Fibroblast of skin of right biceps (primary cell): ENCODE measurements at regions not wholly inside any gene's neighbourhood (a gene's known extent, or its start where the extent isn't known, plus 50 kb on each side); places are given as distances from the start of the nearest gene placed in this dataset.
"Not testable (repeated sequence)": the region's sequence is repeated elsewhere in the genome, so short reads cannot be mapped to it uniquely, and the experiment has no call there.

ENCODE experiments used
- DNase-seq: peaks from one replicate; pipeline ENCODE4 v3.0.0-alpha.2; 2013

GRCh38 chr2:234898534-234899053 lies 53.2 kb upstream of the SH3BP4 start:
- no peak for DNase-seq

- not testable (repeated sequence) for DNase-seq
Observed at GRCh38 chr2:234888442-234888841, 63.4 kb upstream of the SH3BP4 start.

DNA sequence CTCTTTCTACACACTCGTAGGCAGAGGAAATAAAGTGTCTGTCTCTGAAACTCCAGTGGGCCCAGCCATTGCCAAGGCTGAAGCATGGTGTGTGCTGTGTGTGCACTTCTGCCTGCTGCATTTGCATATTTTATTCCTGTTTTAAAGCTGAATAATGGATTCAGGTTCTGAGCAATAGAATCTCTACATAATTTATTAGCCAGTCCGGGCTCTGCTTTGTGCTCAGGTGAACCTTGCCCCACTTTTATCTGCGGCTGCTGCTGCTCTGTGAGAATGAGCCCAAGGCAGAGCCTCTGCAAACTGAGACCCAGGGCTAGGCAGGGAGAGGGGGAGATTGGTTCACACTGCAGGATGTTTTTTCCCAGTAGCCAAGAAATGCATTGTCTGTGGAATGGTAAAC lies 64.6 kb upstream of the SH3BP4 start:
- DNase-seq = no peak

DNA sequence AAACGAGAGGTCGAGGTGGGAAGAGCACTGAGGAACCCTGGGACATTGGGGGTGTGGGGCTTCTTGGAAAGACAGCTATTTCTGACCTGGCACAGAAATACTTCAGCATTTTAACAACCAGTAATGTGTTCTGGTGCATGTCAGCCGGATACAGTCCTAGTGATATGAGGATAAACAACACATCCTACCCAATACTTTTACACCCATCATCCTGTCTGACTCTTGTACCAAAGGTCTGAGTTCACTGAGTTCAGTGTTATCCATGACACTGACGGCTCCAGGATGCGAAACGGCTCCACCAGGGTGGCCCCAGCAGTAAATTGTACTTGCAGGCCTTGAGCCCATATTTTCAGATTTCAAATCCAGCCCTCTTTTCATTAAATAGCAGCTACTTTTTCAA lies 65.9 kb upstream of the SH3BP4 start:
- no peak for DNase-seq

DNA sequence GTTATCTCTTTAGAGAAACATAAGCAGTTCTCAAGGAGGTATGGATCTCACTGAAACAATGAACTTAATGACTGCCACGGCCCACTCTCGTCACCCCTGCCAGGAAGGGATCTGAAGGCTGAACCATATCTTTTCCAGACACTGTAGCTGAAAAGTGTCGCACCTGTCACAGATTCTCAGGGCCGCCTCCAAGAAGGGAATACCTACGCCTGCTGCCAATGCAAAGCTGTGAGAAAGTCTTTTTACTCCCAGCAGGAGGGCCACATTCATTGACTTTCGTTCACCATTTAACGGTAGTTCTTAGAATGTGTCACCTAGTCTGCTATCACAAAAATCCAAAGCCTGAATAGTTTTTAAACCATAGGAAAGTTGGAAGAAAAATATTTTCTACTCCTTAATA lies 66.7 kb upstream of the SH3BP4 start:
- DNase-seq = no peak

DNA sequence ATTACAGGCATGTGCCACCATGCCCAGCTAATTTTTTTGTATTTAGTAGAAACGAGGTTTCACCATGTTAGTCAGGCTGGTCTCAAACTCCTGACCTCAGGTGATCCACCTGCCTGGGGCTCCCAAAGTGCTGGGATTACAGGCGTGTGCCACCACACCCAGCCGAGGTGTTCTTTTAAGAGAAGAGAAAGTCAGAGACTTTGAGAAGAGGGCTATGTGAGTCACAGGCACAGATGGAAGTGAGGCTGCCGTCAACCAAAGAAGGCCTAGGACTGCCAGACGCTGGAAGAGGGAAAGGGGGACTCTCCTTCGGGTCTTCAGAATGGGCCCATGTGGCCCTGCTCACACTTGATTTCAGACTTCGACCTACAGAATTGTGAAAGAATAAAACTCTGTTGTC lies 67.2 kb upstream of the SH3BP4 start:
- DNase-seq = no peak

DNA sequence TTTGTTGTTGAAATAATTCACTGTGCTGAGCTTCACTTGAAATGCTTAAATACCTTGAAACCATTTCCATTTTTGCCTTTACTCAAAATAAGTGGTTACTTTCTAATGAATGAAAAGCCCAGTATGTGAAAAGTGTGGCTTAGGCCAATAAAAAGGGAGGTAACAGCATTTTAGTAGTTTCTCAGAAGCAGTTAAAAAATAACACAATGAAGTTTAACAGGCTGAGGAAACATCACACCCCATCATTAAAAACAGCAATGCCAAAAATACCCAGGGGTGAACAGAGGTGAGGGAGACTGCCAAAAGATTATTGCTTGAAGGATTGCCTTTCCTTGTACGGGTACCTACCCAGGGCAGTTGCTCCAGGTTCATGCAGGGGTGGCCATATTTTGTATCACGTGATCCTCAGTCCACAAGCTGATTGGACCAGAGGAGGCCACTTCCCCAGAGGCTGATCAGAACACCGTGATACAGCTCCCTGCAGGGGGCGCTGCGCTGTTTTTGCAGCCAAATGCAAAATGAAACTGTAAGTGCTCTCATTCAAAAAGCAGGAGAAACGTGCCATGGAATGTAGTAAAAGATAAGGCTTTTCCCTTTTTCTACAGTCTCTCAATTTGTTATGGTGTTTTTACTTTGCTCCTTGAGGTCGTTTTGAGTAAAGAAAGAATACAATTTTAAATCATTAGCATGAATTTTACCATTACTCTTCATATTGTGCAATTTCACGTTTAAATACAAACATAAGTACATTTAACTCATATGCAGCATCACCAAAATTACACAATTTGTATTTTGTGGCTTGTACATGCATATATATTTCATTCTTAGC lies 70.2 kb upstream of the SH3BP4 start:
- DNase-seq = peak; percentile 86

DNA sequence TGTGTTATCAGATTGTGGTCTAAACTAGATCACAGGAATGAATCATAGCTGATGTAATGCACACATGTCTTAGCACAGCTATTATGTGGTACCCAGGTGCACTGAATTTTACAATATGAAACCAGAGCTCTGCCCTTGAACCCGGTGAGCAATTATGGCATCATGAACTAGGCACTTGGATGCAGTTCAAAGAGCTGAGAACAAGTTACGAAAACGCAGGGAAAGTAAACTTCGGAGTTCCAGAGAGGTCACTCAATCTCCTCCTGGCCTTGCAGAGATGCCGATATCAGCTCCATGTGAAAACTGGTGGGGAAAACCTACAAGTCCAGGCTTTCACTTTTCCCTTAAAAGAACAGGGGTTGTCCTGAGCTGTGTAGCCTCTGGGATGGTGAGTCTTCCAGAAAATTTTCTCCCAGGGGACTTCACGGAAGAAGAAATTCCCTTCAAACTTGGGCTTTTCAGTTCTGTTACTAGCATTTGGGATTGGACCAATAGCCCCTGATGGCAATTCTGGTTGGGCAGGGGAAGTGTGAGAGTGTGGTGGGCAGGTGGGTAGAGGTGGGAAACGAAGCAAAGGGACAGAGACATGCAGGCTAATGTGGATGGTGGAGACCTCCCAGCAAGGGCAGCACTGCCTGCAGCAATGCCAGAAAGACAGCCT lies 71.1 kb upstream of the SH3BP4 start:
- DNase-seq = peak; percentile 71

DNA sequence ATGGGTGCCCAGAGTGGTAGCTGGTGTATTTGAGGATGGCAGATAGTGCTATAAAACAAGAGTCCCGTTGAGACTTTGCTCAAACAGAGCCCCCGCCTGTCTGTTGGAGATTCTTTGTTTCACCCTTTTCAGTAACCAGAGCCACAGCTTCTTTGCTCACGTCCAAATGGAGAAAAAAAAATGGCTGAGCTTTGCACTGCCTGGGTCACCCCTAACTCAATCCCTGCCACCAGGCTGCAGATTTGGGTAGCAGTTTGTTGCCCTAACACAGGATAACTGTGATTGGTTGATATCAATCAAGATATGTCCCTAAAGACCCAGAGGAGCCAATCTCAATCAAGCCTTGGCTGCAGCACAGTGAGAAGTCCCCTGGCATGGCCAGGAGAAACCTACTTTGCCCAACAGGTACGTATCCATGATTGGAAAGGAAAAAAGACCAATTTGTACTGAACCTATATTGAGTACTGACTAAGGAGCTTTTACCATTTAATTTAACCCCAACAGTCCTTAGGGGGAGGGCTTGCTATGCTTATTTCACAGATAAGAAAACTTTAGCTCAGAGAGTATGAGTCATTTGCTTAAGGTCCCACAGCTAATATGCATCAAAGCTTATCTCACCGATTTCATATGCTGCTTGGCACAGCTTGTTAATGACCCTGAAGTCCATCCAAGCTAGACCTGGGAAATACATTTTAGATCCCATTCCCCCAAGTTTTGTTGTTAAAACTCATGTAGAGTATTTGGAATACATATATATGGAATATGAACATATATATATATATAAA lies 72.0 kb upstream of the SH3BP4 start:
- peak; percentile 72 for DNase-seq

DNA sequence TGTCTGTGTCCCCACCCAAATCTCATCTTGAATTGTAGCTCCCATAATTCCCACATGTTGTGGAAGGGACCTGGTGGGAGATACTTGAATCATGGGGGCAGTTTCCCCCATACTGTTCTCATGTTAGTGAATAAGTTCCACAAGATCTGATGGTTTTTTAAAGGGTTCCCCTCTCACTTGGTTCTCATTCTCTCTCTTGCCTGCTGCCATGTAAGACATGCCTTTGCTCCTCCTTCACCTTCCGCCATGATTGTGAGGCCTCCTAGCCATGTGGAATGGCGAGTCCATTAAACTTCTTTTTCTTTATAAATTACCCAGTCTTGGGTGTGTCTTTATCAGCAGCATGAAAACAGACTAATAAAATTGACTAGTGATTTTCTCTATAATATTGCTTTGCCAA lies 75.2 kb upstream of the SH3BP4 start:
- DNase-seq = not testable (repeated sequence)

DNA sequence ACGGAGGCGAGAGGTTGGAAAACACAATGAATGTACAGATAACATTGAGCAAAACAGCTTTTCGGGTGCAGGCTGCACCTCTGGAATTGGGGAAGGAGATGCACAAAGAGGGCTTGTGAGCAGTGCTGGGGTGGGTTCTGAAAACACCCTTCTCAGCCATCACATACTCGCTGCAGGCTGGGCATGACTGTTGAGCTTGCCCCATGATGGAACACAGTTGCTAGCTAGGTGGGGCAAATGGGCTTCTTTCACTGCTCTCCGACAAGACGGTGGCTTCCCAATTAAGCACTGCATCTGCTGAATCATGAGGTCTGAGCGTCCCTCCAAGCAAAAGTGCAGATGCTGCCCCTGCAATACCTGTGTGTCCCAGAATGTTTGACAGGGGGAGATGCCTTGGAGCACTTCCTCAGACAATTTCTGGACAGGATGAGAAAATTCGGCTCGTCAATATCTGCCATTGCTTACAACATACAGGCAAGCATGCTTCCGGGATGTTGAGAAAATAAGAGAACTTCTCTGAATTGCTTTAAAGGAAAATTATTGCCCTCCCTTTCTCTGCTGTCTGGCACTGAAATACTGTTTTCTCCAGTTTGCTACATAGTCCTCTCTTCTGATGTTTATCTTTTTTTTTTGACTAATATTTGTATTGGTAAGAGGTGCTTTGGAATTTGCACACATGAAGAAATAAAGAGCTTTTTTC lies 77.3 kb upstream of the SH3BP4 start:
- no peak for DNase-seq

DNA sequence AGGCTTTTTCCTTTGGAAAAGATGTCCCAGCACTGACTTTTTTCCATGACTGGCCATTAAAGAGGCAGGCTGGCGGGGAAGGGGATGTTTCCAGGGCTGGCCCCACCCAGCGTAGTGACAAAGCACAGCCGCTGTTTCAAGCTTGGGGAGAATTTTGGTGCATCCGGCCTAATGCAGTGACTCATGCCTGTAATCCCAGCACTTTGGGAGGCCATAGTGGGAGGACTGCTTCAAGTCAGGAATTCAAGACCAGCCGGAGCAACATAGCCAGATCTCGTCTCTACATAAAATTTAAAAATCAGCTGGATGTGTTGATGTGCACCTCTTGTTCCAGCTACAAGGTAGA lies 78.0 kb upstream of the SH3BP4 start:
- DNase-seq = peak; percentile 72

DNA sequence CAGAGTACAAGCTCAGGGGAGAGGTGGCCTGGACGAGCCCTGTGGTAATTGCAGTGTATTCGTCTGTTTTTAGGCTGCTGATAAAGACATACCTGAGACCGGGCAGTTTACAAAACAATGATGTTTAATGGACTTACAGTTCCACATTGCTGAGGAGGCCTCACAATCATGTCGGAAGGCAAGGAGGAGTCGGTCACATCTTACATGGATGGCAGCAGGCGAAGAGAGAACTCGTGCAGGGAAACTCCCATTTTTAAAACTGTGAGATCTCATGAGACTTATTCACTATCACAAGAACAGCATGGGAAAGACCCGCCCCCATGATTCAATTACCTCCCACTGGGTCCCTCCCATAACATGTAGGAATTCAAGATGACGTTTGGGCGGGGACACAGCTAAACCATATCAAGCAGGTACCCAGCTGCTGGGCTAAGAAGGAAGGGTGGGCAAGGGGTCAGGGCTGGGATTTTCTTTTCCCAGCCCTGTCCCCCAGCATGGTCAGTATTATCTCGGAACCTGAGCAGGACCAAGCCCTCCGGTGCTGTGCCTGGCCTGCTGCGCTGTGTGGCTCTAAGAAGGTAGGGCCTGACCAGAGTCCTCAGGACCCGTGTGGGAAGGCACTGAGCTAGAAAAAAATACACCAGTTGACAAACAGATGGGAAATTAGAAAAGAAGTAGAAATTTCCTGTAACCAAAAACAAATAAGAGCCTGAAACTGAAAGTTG lies 78.6 kb upstream of the SH3BP4 start:
- no peak for DNase-seq

GRCh38 chr2:234869969-234870368 lies 81.8 kb upstream of the SH3BP4 start:
- DNase-seq = no peak

GRCh38 chr2:234869164-234869563 lies 82.7 kb upstream of the SH3BP4 start:
- no peak for DNase-seq

DNA sequence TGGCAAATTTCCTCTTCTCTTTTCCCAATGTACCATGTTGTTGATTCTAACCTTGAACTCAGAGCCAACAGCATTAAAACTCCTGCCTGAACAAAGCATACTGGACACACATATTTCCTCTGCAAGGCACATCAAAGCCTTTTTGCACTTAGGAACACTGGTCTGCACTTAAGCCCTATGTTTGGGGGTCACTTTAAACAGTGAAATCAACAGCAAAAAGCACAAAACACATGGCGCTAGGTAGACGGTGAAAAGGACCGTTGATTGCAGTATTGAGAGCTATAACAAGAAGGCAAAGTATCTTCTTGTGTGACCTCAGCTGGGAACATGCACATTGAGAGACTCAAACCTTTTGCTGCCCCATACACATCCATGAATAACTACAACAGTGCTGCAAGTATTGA lies 83.9 kb upstream of the SH3BP4 start:
- no peak for DNase-seq

DNA sequence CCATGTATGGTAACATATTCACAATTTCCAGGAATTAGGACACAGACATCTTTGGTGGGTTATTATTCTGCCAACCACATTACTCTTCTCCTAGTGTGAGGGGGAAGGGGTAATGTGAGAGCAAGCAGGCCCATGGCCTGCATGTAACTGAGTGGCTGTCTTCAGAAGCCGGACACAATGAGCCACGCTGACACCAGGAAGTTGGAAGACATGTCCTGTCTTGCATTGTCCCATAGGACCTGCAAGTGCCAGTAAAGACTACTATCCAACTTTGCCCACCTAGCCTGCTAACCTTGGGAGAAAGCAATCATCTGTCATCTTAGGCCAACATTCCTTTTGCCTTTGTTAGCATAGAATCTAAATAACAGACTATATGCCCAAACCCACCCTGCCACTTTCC lies 86.2 kb upstream of the SH3BP4 start:
- no peak for DNase-seq

DNA sequence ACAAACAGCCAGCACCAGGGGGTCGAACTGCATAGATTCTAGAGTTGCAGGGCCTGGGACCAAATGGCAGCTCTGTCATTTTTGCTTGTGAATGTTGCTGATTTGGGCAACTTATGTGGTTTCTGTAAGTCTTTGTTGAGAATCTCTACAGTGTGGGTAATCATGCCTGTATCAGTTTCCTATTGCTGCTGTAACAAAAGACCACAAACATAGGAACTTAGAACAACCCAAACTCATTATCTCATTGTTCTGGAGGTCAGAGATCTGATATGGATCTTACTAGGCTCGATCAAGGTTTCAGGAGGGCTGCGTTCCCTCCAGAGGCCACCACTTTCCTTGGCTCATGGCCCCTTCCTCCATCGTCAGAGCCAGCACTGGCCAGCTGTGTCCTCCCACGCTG lies 86.8 kb upstream of the SH3BP4 start:
- DNase-seq = no peak

DNA sequence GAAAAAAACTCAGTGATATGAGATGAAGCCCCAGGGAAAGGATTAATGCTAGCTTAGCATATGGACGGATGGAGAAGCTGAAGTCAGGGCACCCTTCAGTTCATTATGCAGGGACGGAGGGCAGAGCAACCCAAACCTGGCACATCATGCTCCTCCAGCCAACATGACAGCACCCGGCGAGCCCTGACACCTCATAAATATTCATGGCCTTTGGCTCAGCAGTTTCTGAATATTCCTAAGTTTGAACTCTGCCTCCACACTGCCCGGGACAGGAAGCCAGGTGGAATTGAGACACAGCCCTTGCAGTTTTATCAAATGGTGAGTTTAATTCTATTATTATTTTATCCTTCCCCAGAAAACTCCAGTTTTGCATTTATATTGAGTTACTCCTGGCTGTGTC lies 87.3 kb upstream of the SH3BP4 start:
- DNase-seq = no peak

GRCh38 chr2:234863043-234863934 lies 88.5 kb upstream of the SH3BP4 start:
- DNase-seq = peak; percentile 64
